Glomerular endothelial cell (primary cell): ENCODE measurements at regions not wholly inside any gene's neighbourhood (a gene's known extent, or its start where the extent isn't known, plus 50 kb on each side); places are given as distances from the start of the nearest gene placed in this dataset.
A peak's percentile ranks its signal among the peaks of the same experiment; 100 is the strongest.

Source experiments
- DNase-seq: peaks from one replicate; pipeline ENCODE4 v3.0.0-alpha.2; 2011; ENCODE audit warnings: low read depth, low spot score; ENCODE audit errors: extremely low read depth

GRCh38 chr5:82766206-82766605 lies 311.0 kb downstream of the TMEM167A start:
- no peak for DNase-seq

GRCh38 chr5:82765765-82766164 lies 311.4 kb downstream of the TMEM167A start:
- DNase-seq: no peak

GRCh38 chr5:82760856-82761255 lies 316.3 kb downstream of the TMEM167A start:
- no peak for DNase-seq

- DNase-seq: no peak
Measured at GRCh38 chr5:82758881-82759280, 318.3 kb downstream of the TMEM167A start.

GRCh38 chr5:82754759-82755158 lies 322.4 kb downstream of the TMEM167A start:
- DNase-seq: no peak

GRCh38 chr5:82754036-82754746 lies 323.0 kb downstream of the TMEM167A start:
- no peak for DNase-seq

GRCh38 chr5:82753374-82753773 lies 323.8 kb downstream of the TMEM167A start:
- no peak for DNase-seq

- peak; percentile 37 for DNase-seq
Measured at GRCh38 chr5:82749461-82749820, 327.8 kb downstream of the TMEM167A start.

GRCh38 chr5:82748688-82749460 lies 328.3 kb downstream of the TMEM167A start:
- peak; percentile 39 for DNase-seq

- no peak for DNase-seq
Measured at GRCh38 chr5:82747986-82748385, 329.2 kb downstream of the TMEM167A start.

GRCh38 chr5:82745016-82745415 lies 332.2 kb downstream of the TMEM167A start:
- no peak for DNase-seq

- no peak for DNase-seq
Measured at GRCh38 chr5:82738681-82739269, 338.4 kb downstream of the TMEM167A start.

GRCh38 chr5:82735160-82735789 lies 341.9 kb downstream of the TMEM167A start:
- peak; percentile 42 for DNase-seq

GRCh38 chr5:82734347-82734746 lies 342.8 kb downstream of the TMEM167A start:
- no peak for DNase-seq

- no peak for DNase-seq
Measured at GRCh38 chr5:82730913-82731312, 346.3 kb downstream of the TMEM167A start.

GRCh38 chr5:82728926-82729702 lies 348.1 kb downstream of the TMEM167A start:
- no peak for DNase-seq

- no peak for DNase-seq
Measured at GRCh38 chr5:82723168-82723567, 354.0 kb downstream of the TMEM167A start.

GRCh38 chr5:82721087-82721410 lies 356.1 kb downstream of the TMEM167A start:
- DNase-seq: no peak

GRCh38 chr5:82720213-82721086 lies 356.7 kb downstream of the TMEM167A start:
- DNase-seq: no peak

- DNase-seq: no peak
Measured at GRCh38 chr5:82719368-82719767, 357.8 kb downstream of the TMEM167A start.
